ENCODE measurements at regions not wholly inside any gene's neighbourhood (a gene's known extent, or its start where the extent isn't known, plus 50 kb on each side); places are given as distances from the start of the nearest gene placed in this dataset.

DNA sequence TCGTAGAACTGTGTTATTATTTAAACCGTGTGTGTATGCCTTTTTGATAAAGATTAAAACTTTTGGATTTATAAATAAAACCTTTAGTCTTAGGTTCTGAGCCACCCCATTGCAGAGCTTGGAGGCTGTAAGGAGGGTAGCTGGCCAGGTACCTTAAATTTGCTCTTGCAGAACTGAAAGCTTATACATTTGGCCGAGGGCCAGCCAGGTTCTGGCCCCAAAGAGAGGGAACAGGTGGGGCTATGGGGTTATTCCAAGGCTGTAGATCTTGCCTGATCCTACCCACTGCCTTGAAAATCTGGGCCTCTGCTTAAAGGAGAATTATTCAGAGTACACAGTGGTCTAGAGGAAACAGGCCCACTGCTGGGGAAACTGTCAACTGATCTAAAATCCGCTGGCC is 59.6 kb downstream of the CAMK2N1 start (continued):
- TF ChIP-seq, protein P1, sequence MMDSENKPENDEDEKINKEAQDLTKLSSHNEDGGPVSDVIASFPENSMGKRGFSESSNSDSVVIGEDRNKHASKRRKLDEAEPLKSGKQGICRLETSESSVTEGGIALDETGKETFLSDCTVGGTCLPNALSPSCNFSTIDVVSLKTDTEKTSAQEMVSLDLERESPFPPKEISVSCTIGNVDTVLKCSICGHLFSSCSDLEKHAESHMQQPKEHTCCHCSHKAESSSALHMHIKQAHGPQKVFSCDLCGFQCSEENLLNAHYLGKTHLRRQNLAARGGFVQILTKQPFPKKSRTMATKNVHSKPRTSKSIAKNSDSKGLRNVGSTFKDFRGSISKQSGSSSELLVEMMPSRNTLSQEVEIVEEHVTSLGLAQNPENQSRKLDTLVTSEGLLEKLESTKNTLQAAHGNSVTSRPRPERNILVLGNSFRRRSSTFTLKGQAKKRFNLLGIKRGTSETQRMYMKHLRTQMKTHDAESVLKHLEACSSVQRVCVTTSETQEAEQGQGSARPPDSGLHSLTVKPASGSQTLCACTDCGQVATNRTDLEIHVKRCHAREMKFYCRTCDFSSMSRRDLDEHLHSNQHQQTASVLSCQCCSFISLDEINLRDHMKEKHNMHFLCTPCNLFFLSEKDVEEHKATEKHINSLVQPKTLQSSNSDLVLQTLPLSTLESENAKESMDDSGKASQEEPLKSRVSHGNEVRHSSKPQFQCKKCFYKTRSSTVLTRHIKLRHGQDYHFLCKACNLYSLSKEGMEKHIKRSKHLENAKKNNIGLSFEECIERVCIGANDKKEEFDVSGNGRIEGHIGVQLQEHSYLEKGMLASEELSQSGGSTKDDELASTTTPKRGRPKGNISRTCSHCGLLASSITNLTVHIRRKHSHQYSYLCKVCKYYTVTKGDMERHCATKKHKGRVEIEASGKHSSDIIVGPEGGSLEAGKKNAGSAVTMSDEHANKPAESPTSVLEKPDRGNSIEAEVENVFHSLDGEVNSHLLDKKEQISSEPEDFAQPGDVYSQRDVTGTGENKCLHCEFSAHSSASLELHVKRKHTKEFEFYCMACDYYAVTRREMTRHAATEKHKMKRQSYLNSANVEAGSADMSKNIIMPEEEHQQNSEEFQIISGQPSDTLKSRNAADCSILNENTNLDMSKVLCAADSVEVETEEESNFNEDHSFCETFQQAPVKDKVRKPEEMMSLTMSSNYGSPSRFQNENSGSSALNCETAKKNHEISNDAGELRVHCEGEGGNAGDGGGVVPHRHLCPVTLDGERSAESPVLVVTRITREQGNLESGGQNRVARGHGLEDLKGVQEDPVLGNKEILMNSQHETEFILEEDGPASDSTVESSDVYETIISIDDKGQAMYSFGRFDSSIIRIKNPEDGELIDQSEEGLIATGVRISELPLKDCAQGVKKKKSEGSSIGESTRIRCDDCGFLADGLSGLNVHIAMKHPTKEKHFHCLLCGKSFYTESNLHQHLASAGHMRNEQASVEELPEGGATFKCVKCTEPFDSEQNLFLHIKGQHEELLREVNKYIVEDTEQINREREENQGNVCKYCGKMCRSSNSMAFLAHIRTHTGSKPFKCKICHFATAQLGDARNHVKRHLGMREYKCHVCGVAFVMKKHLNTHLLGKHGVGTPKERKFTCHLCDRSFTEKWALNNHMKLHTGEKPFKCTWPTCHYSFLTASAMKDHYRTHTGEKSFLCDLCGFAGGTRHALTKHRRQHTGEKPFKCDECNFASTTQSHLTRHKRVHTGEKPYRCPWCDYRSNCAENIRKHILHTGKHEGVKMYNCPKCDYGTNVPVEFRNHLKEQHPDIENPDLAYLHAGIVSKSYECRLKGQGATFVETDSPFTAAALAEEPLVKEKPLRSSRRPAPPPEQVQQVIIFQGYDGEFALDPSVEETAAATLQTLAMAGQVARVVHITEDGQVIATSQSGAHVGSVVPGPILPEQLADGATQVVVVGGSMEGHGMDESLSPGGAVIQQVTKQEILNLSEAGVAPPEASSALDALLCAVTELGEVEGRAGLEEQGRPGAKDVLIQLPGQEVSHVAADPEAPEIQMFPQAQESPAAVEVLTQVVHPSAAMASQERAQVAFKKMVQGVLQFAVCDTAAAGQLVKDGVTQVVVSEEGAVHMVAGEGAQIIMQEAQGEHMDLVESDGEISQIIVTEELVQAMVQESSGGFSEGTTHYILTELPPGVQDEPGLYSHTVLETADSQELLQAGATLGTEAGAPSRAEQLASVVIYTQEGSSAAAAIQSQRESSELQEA (CRISPR knock-in tag; IDR thresholded peaks at IDR 0.05; ENCODE audit: not compliant biosample characterization), result no peak
- TF ChIP-seq TEAD2 (CRISPR knock-in tag; IDR thresholded peaks at IDR 0.05) (no peak), AGO1 (IDR thresholded peaks at IDR 0.05; ENCODE audit: low read depth, low read length, poor library complexity, severe bottlenecking) (no peak), FOXA3 (CRISPR knock-in tag; IDR thresholded peaks at IDR 0.05) (no peak), ZNF335 (CRISPR knock-in tag; IDR thresholded peaks at IDR 0.05) (no peak), NFE2L1 (CRISPR knock-in tag; IDR thresholded peaks at IDR 0.05; ENCODE audit: borderline replicate concordance) (no peak), ZNF746 (CRISPR knock-in tag; IDR thresholded peaks at IDR 0.05) (no peak)
- TF ChIP-seq, protein P2, sequence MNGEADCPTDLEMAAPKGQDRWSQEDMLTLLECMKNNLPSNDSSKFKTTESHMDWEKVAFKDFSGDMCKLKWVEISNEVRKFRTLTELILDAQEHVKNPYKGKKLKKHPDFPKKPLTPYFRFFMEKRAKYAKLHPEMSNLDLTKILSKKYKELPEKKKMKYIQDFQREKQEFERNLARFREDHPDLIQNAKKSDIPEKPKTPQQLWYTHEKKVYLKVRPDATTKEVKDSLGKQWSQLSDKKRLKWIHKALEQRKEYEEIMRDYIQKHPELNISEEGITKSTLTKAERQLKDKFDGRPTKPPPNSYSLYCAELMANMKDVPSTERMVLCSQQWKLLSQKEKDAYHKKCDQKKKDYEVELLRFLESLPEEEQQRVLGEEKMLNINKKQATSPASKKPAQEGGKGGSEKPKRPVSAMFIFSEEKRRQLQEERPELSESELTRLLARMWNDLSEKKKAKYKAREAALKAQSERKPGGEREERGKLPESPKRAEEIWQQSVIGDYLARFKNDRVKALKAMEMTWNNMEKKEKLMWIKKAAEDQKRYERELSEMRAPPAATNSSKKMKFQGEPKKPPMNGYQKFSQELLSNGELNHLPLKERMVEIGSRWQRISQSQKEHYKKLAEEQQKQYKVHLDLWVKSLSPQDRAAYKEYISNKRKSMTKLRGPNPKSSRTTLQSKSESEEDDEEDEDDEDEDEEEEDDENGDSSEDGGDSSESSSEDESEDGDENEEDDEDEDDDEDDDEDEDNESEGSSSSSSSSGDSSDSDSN (CRISPR knock-in tag; IDR thresholded peaks at IDR 0.05), result no peak
- TF ChIP-seq, protein P3, sequence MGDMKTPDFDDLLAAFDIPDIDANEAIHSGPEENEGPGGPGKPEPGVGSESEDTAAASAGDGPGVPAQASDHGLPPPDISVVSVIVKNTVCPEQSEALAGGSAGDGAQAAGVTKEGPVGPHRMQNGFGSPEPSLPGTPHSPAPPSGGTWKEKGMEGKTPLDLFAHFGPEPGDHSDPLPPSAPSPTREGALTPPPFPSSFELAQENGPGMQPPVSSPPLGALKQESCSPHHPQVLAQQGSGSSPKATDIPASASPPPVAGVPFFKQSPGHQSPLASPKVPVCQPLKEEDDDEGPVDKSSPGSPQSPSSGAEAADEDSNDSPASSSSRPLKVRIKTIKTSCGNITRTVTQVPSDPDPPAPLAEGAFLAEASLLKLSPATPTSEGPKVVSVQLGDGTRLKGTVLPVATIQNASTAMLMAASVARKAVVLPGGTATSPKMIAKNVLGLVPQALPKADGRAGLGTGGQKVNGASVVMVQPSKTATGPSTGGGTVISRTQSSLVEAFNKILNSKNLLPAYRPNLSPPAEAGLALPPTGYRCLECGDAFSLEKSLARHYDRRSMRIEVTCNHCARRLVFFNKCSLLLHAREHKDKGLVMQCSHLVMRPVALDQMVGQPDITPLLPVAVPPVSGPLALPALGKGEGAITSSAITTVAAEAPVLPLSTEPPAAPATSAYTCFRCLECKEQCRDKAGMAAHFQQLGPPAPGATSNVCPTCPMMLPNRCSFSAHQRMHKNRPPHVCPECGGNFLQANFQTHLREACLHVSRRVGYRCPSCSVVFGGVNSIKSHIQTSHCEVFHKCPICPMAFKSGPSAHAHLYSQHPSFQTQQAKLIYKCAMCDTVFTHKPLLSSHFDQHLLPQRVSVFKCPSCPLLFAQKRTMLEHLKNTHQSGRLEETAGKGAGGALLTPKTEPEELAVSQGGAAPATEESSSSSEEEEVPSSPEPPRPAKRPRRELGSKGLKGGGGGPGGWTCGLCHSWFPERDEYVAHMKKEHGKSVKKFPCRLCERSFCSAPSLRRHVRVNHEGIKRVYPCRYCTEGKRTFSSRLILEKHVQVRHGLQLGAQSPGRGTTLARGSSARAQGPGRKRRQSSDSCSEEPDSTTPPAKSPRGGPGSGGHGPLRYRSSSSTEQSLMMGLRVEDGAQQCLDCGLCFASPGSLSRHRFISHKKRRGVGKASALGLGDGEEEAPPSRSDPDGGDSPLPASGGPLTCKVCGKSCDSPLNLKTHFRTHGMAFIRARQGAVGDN (CRISPR knock-in tag; IDR thresholded peaks at IDR 0.05), result no peak
- TF ChIP-seq, protein P4, sequence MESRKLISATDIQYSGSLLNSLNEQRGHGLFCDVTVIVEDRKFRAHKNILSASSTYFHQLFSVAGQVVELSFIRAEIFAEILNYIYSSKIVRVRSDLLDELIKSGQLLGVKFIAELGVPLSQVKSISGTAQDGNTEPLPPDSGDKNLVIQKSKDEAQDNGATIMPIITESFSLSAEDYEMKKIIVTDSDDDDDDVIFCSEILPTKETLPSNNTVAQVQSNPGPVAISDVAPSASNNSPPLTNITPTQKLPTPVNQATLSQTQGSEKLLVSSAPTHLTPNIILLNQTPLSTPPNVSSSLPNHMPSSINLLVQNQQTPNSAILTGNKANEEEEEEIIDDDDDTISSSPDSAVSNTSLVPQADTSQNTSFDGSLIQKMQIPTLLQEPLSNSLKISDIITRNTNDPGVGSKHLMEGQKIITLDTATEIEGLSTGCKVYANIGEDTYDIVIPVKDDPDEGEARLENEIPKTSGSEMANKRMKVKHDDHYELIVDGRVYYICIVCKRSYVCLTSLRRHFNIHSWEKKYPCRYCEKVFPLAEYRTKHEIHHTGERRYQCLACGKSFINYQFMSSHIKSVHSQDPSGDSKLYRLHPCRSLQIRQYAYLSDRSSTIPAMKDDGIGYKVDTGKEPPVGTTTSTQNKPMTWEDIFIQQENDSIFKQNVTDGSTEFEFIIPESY (CRISPR knock-in tag; IDR thresholded peaks at IDR 0.05), result no peak

Measured in HepG2 (cell line).